Urinary bladder (tissue), 3 donors: ENCODE measurements at regions not wholly inside any gene's neighbourhood (a gene's known extent, or its start where the extent isn't known, plus 50 kb on each side); places are given as distances from the start of the nearest gene placed in this dataset.
"Not testable (repeated sequence)": the region's sequence is repeated elsewhere in the genome, so short reads cannot be mapped to it uniquely, and the experiment has no call there.

Experiments
- DNase-seq: peaks from one replicate; pipeline ENCODE4 v3.0.0-alpha.2; 2015; ENCODE audit errors: extremely low spot score
- H3K27ac ChIP-seq: one replicate; pipeline ENCODE4 v1.5.1; 2013; ENCODE audit warnings: low read depth, mild to moderate bottlenecking, moderate library complexity
- H3K36me3 ChIP-seq: one replicate; pipeline ENCODE4 v1.6.1; 2013; ENCODE audit warnings: mild to moderate bottlenecking, moderate library complexity; ENCODE audit not compliant: insufficient read depth
- H3K4me1 ChIP-seq: one replicate; pipeline ENCODE4 v1.6.1; 2013; ENCODE audit warnings: mild to moderate bottlenecking, moderate library complexity; ENCODE audit not compliant: insufficient read depth
- H3K4me3 ChIP-seq: one replicate; pipeline ENCODE4 v1.5.1; 2013; ENCODE audit warnings: low read depth, low read length
- WGBS: extraction: QIAGEN DNeasy Blood & Tissue Kit; methylation state at CpG from one replicate; pipeline ENCODE4 v1.1.7; 2013; 5-methylcytosine and 5-hydroxymethylcytosine counted together
- donor health status: healthy with polysubstance abuse.
- donor health status: healthy.

DNA sequence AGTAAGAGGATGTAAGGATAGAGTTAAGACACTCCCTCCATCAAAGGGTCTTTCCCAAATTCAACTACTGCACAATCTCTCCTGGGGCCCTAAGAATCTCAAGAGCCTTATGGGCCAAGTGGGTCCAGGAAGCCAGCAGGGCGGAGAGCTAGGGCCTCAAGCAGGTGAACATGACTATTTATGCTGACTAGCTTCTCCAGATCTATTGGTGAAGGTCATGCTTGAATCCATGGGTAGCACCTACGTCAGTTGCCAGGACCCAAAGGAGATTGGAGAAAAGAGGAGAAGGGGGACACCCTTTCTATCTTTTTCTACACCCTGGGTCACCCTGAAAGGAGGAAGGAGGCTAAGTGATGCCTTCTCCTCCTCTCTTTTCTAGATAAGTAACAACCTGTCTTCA is 534.2 kb upstream of the MIS18BP1 start:
- H3K36me3 ChIP-seq = no peaks in the 10 kb centered on the region
- 84% methylated on average over 2 of the region's 2 CpGs for WGBS
- H3K4me1 ChIP-seq = no peaks in the 10 kb centered on the region
- H3K27ac ChIP-seq = no peak overlapping the region
- H3K4me3 ChIP-seq = no peak overlapping the region
- DNase-seq = no peak

DNA sequence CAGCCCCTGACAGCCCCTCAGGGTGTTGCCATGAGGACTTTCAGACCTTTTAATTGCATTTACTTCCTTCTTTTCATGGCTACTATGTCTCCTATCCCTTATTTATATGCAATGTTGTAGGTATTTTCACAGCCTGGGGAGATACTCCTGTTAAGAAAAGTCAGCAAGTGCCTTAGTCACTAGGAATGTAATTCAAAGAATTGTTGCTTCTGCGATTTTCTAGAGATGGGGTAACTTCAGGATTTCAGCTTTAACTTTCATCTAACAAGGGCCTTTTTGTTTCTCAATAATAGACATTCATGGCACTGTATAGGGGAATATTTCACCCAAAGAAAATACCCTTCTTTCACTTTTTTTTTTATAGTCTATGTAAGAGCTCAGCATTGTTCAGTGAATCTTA is 533.3 kb upstream of the MIS18BP1 start:
- DNase-seq = no peak
- WGBS = 77% methylated on average over 1 of the region's 1 CpG
- Histone ChIP-seq H3K27ac (peak overlapping the region; percentile 38), H3K4me1 (no peaks in the 10 kb centered on the region), H3K4me3 (no peak overlapping the region), H3K36me3 (no peaks in the 10 kb centered on the region)

DNA sequence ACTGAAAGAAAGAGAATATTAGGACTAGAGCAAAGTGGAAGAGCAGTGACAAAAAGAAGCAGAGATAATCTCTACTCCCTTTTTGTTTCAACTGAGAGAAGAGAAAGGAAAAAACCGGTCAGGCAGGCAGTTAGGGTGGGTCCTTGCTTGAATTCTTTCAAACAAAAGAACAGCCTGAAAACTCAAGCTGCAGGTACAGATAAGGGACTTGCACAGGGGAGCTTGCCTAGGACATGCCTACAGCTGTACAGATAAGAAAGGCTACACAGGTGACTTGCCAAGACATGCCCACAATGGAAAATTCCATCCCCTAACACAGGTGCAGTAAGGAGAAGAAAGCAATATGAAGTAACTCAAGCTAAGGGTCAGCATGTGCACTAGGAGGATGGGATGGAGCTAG is 532.2 kb upstream of the MIS18BP1 start:
- Histone ChIP-seq H3K4me1 (no peaks in the 10 kb centered on the region), H3K27ac (peak overlapping the region; percentile 25), H3K36me3 (no peaks in the 10 kb centered on the region), H3K4me3 (no peak overlapping the region)
- WGBS = 77% methylated on average over 1 of the region's 1 CpG
- peak; percentile 52 for DNase-seq

DNA sequence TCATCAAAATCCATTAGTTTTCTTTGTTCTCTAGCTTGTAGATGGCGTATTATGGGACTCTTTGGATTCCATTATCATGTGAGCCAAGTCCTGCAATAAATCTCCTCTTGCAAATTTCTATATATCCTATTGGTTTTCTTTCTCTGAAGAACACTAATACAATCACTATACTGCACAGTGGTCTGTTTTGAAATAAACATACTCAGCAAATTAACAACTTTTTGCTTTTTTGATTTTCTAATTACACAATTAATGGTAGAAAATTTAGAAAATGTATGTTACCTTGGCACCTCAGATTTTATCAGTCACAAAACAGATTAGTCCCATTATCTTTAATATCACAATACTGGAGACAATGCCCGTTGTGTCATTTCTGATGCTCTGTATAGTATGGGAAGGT is 513.2 kb upstream of the MIS18BP1 start:
- no peak overlapping the region for H3K4me3 ChIP-seq
- no peaks in the 10 kb centered on the region for H3K36me3 ChIP-seq
- no peak for DNase-seq
- 89% methylated on average over 2 of the region's 2 CpGs for WGBS
- H3K4me1 ChIP-seq = no peaks in the 10 kb centered on the region
- H3K27ac ChIP-seq = no peak overlapping the region

DNA sequence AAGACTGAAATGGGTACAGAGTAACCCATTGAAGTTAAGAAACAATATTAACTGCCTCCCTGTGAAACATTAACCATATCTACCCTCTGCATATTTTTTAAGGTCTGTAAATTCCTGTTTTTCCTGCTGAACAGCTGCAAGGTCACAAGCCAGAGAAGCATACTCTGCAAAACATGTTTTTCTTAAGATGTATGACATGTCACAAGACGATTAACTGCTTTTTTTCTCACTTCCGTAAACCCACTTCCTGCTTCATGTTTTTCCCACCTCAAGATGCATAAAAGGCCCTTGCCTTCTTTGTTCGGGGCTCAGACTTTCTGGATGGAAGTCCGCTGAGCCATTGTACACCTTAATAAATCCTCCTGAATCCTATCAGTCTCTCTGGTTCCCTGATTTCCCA is 504.7 kb upstream of the MIS18BP1 start:
- no peak for DNase-seq
- no peaks in the 10 kb centered on the region for H3K4me1 ChIP-seq
- no peak overlapping the region for H3K27ac ChIP-seq
- 70% methylated on average over 4 of the region's 4 CpGs for WGBS
- no peaks in the 10 kb centered on the region for H3K36me3 ChIP-seq
- no peak overlapping the region for H3K4me3 ChIP-seq

DNA sequence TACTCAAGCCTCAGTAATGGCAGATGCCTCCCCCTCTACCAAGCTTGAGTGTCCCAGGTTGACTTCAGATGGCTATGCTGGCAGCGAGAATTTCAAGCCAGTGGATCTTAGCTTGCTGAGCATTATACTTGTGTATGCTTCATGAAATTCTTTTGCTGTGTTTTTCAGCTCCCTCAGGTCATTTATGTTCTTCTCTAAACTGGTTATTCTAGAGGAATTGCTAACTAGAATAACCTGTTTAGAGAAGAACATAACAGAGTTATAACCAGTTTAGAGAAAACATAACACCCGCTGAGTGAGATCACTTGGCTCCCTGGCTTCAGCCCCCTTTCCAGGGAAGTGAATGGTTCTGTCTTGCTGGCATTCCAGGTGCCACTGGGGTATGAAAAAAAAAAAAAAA is 503.4 kb upstream of the MIS18BP1 start:
- DNase-seq, H3K4me3 ChIP-seq, H3K27ac ChIP-seq, H3K4me1 ChIP-seq, H3K36me3 ChIP-seq: not testable (repeated sequence)
- WGBS = 85% methylated on average over 2 of the region's 2 CpGs

DNA sequence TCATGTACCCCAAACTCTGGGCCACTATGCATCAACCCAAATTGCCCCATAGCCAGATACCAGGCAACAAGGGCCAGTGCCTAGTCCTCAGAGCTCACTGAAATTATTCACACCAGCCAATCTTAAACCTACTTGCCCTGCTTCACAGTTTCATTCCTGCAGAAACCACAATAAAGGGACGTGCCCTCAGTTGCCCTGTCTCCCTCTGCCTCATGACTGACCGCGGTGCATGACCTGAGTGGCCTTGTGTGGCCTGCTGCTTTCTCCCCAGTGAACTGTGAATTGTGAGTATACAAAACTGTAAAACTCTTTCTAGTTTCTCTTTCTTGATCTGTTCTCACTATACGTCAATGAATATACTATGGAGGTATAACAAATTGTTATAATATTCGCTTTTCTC is 490.9 kb upstream of the MIS18BP1 start:
- WGBS = 82% methylated on average over 5 of the region's 5 CpGs
- Histone ChIP-seq H3K27ac (no peak overlapping the region), H3K4me1 (no peaks in the 10 kb centered on the region), H3K36me3 (no peaks in the 10 kb centered on the region), H3K4me3 (no peak overlapping the region)
- no peak for DNase-seq

DNA sequence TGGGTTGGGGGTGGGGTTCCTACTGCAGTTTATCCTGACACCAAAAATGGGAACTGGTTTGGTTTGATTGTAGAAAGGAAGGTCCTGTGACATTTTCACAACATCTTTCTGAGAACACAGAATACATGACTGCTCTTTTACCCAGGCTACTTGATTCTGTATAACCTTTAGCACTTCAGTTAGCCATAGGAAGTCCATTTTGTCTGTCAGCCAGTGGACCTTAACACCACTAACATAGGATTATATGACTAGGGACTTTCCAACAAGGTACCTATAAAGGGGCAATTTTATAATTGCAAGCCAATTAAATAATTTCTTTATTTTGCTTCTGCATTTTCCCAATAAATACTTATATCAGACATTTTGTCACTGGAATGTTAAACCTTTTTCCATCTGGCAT is 489.2 kb upstream of the MIS18BP1 start:
- H3K36me3 ChIP-seq = no peaks in the 10 kb centered on the region
- H3K4me3 ChIP-seq = no peak overlapping the region
- no peaks in the 10 kb centered on the region for H3K4me1 ChIP-seq
- H3K27ac ChIP-seq = no peak overlapping the region
- DNase-seq = no peak

DNA sequence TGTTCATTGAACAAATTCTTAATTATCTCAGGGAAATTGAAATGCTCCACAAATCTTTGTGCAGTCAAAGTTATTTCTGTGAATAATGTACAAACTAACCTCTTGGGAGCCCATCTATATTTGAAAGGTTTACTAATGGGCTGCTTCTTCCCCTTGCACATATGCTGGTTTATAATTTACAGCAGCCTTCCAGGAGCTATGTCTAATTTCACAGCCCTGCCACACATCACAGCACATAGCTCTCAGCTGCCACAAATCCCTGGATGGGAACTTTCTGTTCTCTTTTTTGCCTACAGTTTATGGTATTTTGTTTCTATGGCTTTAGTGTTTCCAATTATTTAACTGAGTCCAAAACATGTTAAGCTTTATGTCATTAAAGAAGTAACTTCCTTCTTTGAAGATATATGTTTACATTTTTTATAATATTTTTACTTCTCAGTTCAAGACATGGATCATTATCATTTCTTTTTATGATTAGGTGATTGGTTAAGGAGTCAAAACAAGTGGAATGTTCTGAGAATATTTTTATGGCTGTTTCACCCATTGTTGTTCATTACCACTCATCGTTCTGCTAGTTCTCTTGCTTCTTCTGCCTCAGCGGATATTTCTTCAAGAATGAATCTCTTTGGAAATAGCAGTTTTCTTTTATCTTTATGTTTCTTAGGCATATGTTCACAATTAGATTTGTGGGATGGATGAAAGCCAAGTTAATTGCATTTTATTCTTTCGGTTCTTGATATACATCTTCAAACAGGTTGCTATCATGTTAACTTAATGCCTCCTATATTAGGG is 475.6 kb upstream of the MIS18BP1 start:
- no peaks in the 10 kb centered on the region for H3K4me1 ChIP-seq
- H3K4me3 ChIP-seq = no peak overlapping the region
- no peak for DNase-seq
- 56% methylated on average over 3 of the region's 3 CpGs for WGBS
- no peaks in the 10 kb centered on the region for H3K36me3 ChIP-seq
- H3K27ac ChIP-seq = no peak overlapping the region

DNA sequence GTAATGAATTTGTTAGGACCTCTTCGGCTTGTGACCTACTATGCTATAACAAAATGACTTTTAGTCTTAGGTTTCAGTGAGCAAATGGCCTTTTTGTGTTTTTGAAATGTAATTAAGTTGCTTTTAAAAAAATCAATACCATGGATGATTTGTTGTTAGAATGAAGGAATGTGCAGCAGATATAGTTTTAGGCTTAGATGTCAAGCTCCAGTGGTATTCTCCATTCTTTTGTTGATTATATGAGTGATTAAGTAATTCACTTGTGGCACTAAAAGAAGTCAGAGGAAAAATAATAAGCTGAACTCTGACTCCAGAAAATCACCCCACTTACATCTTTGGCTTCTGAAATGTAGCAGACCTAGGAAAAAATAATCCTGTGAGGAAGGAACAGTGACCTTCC is 474.1 kb upstream of the MIS18BP1 start:
- 96% methylated on average over 1 of the region's 1 CpG for WGBS
- no peaks in the 10 kb centered on the region for H3K36me3 ChIP-seq
- no peak for DNase-seq
- no peaks in the 10 kb centered on the region for H3K4me1 ChIP-seq
- H3K27ac ChIP-seq = no peak overlapping the region
- no peak overlapping the region for H3K4me3 ChIP-seq

DNA sequence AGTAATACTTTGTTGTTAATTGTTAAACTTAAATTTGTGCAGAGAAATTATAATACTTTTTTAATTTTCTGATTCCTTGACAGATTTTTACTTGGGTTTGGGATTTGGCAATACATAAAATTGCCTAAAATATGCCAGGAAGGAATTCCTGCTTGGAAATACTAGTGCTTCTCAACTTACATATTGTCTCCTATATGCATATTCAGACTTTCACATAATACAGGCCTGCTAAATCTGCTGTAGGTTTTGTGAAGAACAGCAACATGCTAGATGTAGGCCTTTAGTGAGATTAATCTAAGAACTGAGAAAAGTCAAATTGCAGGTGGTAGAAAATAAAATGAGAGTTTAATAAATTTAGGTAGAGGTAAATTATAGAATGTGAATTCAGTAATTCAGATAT is 468.5 kb upstream of the MIS18BP1 start:
- no peak for DNase-seq
- no peak overlapping the region for H3K4me3 ChIP-seq
- no peaks in the 10 kb centered on the region for H3K4me1 ChIP-seq
- no peaks in the 10 kb centered on the region for H3K36me3 ChIP-seq
- no peak overlapping the region for H3K27ac ChIP-seq

DNA sequence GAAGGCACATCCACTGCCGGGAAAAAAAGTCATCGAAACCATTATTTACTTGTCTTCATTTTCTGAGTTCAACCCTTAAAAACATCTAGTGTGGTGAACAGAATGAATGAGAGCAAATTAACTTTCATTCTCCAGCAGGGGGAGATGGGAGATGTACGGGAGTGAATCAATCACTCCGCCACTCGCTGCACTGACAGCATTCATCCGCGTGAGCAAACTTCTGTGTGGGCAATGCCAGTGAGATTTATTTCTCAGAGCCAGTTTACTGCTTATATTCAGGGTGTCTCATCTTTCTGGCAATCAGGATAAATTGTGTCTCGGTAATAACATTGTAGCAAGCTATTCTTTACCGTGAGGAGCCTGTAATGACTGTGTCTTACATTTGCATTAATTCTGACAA is 463.6 kb upstream of the MIS18BP1 start:
- Histone ChIP-seq H3K4me1 (no peaks in the 10 kb centered on the region), H3K4me3 (no peak overlapping the region), H3K36me3 (no peaks in the 10 kb centered on the region), H3K27ac (no peak overlapping the region)
- DNase-seq = no peak
- 51% methylated on average over 9 of the region's 9 CpGs for WGBS

DNA sequence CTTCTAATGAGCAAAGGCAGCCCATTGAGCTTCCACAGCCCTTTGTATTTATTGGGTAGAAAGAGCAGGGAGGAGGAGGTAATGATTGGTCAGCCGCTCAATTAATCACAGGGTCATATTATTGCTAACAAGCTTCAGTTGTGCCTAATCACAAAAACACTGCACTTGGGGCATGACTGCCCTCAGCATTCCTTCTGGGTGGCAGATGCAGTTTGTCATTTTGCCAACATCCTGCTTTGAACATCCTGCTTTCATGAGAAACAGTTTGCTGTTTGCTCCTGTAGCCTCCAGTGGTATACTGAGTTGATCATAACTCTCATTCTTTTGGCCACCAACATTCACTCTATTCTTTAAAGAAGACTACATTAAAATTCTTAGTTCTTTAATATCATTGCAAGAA is 462.9 kb upstream of the MIS18BP1 start:
- WGBS = 90% methylated on average over 1 of the region's 1 CpG
- Histone ChIP-seq H3K4me1 (no peaks in the 10 kb centered on the region), H3K27ac (no peak overlapping the region), H3K4me3 (no peak overlapping the region), H3K36me3 (no peaks in the 10 kb centered on the region)
- DNase-seq = no peak

DNA sequence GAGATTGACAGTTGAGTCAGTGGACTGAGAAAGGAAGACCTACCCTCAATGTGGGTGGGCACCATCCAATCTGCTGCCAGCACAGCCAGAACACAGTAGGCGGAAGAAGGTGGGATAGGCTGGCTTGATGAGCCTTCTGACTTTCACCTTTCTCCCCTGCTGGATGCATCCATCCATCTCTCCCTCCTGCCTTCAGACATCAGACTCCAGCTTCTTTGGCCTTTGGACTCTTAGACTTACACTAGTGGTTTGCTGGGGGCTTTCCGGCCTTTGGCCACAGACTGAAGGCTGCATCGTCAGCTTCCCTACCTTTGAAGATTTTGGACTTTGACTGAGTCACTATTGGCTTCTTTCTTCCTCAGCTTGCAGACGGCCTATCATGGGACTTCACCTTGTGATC is 456.5 kb upstream of the MIS18BP1 start:
- no peaks in the 10 kb centered on the region for H3K36me3 ChIP-seq
- H3K4me1 ChIP-seq = no peaks in the 10 kb centered on the region
- H3K27ac ChIP-seq = no peak overlapping the region
- DNase-seq = no peak
- no peak overlapping the region for H3K4me3 ChIP-seq
- 92% methylated on average over 4 of the region's 4 CpGs for WGBS
